GM10847 (cell line): ENCODE measurements at regions not wholly inside any gene's neighbourhood (a gene's known extent, or its start where the extent isn't known, plus 50 kb on each side); places are given as distances from the start of the nearest gene placed in this dataset.

Source experiments
- POLR2A ChIP-seq: IDR thresholded peaks from 2 replicates; pipeline ENCODE4 v1.6.1; 2011; ENCODE audit not compliant: insufficient read length; ENCODE audit errors: extremely low read depth

- no peak for TF ChIP-seq POLR2A
These were observed 50.2 kb upstream of the CCND2 start for GRCh38 chr12:4223273-4223845.

GRCh38 chr12:4221258-4221620, 52.3 kb upstream of the CCND2 start:
- no peak for TF ChIP-seq POLR2A

GRCh38 chr12:4220536-4221257, 52.9 kb upstream of the CCND2 start:
- TF ChIP-seq POLR2A: no peak

- no peak for TF ChIP-seq POLR2A
These were observed 56.5 kb upstream of the CCND2 start for GRCh38 chr12:4217091-4217490.

- TF ChIP-seq POLR2A: no peak
These were observed 57.2 kb upstream of the CCND2 start for GRCh38 chr12:4216187-4216927.

GRCh38 chr12:4215229-4216186, 58.1 kb upstream of the CCND2 start:
- TF ChIP-seq POLR2A: peak; percentile 9

- TF ChIP-seq POLR2A: no peak
These were observed 58.7 kb upstream of the CCND2 start for GRCh38 chr12:4214877-4215228.

- TF ChIP-seq POLR2A: no peak
These were observed 60.1 kb upstream of the CCND2 start for GRCh38 chr12:4213471-4213870.

- no peak for TF ChIP-seq POLR2A
These were observed 60.7 kb upstream of the CCND2 start for GRCh38 chr12:4212845-4213244.

GRCh38 chr12:4211372-4211771, 62.2 kb upstream of the CCND2 start:
- no peak for TF ChIP-seq POLR2A

- no peak for TF ChIP-seq POLR2A
These were observed 63.4 kb upstream of the CCND2 start for GRCh38 chr12:4210183-4210582.

GRCh38 chr12:4206470-4206869, 67.1 kb upstream of the CCND2 start:
- no peak for TF ChIP-seq POLR2A

GRCh38 chr12:4203772-4204376, 69.7 kb upstream of the CCND2 start:
- no peak for TF ChIP-seq POLR2A

- TF ChIP-seq POLR2A: no peak
These were observed 70.6 kb upstream of the CCND2 start for GRCh38 chr12:4202918-4203317.

GRCh38 chr12:4202487-4202886, 71.1 kb upstream of the CCND2 start:
- TF ChIP-seq POLR2A: no peak
